GM12872 (cell line): ENCODE measurements at regions not wholly inside any gene's neighbourhood (a gene's known extent, or its start where the extent isn't known, plus 50 kb on each side); places are given as distances from the start of the nearest gene placed in this dataset.

ENCODE experiments used
- CTCF ChIP-seq: IDR thresholded peaks from 3 replicates; pipeline ENCODE4 v1.5.1; 2011; ENCODE audit warnings: low read depth, mild to moderate bottlenecking, low read length, moderate library complexity; ENCODE audit not compliant: insufficient read depth

- no peak for TF ChIP-seq CTCF
Measured at GRCh38 chr7:67426654-67427053, 430.0 kb downstream of the TYW1 start.

- no peak for TF ChIP-seq CTCF
Measured at GRCh38 chr7:67429735-67430134, 433.1 kb downstream of the TYW1 start.

GRCh38 chr7:67432536-67433234, 436.1 kb downstream of the TYW1 start:
- TF ChIP-seq CTCF: no peak

DNA sequence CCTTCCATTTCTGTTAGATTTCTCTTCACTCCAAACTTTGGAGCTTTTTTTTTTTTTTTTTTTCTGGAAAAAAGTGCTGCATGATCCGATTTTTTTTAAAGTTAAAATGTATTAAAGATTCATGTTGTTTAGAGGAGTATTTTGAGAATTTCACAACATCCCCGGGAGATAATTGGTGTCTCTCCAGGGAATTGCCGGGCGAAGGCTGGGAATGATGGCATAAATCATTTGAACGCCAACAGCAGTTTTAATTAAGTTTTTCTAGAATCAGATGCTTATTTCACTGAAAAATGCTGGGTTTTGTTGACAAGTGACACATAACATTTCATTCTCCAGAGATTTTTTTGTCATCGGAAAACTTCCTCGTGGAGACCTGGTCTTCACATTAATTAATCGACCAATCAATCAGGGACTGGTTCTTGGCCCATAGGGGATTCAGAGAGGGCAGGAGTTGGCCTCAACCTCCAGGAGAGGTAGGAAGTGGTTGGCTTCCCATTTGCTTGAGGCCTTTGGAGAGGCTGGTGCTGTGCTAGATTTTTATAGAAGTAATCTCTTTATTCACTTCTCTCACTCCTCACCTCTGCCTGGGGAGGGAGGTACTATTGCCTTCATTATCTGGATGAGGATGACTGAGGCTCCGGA, 439.4 kb downstream of the TYW1 start:
- TF ChIP-seq CTCF: no peak

- no peak for TF ChIP-seq CTCF
Measured at GRCh38 chr7:67438198-67438882, 441.7 kb downstream of the TYW1 start.

DNA sequence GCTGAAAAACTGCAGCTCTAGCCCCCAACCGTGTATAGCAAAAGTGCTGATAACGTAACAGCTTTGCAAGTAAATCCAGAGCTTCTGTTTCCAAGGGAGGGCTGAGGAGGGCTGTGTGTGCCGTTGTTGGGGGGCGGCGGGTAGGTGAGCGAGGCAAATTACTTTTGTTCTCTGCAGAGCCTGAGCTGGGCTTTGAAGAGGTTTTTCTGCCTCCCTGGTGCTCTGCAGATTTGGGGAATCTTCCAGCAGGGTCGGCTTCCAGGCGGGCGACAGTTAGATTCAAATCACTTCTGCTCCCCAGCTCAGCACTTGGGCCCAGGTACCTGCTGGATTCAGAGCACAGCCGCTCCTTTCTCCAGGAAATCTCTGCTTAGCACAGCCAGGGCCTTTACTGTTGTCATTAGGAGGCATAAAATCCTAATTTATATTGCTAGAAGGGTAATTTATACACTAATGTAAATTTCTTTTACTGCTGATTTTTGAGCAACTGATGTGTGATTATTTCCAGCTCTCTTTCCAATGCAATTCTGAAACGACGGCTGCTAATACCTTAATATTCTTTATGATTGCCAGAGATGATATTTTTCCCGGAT, 442.4 kb downstream of the TYW1 start:
- no peak for TF ChIP-seq CTCF

GRCh38 chr7:67440321-67440720, 443.7 kb downstream of the TYW1 start:
- TF ChIP-seq CTCF: no peak
